Esophagus squamous epithelium (tissue), 4 donors: ENCODE measurements at regions not wholly inside any gene's neighbourhood (a gene's known extent, or its start where the extent isn't known, plus 50 kb on each side); places are given as distances from the start of the nearest gene placed in this dataset.
"Not testable (repeated sequence)": the region's sequence is repeated elsewhere in the genome, so short reads cannot be mapped to it uniquely, and the experiment has no call there.

Source experiments
- POLR2A ChIP-seq, 4 donors: fragments of 450-650 bp; IDR thresholded peaks; one replicate each; pipeline ENCODE4 v1.6.1; 2017; ENCODE audit warnings: antibody characterized with exemption in 4 of 4, mild to moderate bottlenecking in 4 of 4, moderate library complexity in 3 of 4
- TF ChIP-seq, protein P1 (sequence below), 6 experiments: fragments of 450-650 bp in 4 of 6; fragments of 200-600 bp in 2 of 6; sonication (generic) in 2 of 6; IDR thresholded peaks; one replicate each; pipeline ENCODE4 v1.5.1; 2016 to 2019; ENCODE audit warnings: antibody characterized with exemption in 6 of 6, mild to moderate bottlenecking in 4 of 6, moderate library complexity in 4 of 6

DNA sequence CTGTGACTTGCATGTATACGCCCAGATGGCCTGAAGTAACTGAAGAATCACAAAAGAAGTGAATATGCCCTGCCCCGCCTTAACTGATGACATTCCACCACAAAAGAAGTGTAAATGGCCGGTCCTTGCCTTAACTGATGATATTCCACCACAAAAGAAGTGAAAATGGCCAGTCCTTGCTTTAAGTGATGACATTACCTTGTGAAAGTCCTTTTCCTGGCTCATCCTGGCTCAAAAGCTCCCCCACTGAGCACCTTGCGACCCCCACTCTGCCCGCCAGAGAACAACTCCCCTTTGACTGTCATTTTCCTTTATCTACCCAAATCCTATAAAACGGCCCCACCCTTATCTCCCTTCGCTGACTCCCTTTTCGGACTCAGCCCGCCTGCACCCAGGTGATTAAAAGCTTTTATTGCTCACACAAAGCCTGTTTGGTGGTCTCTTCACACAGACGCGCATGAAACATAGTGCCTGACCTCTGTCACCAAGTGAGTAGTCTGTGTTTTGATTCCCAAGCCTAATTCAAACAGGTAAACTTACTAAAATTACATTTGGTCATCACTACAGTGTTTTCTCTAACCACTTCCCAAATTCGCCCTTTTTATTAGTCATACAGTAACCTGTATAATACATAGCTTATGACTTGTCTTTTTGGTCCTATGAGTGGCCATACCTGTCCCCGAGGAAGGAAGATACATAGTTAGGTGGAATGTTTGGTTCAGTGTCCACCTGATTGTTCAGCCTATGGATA, 140.7 kb upstream of the PROK2 start:
- TF ChIP-seq, protein P1, sequence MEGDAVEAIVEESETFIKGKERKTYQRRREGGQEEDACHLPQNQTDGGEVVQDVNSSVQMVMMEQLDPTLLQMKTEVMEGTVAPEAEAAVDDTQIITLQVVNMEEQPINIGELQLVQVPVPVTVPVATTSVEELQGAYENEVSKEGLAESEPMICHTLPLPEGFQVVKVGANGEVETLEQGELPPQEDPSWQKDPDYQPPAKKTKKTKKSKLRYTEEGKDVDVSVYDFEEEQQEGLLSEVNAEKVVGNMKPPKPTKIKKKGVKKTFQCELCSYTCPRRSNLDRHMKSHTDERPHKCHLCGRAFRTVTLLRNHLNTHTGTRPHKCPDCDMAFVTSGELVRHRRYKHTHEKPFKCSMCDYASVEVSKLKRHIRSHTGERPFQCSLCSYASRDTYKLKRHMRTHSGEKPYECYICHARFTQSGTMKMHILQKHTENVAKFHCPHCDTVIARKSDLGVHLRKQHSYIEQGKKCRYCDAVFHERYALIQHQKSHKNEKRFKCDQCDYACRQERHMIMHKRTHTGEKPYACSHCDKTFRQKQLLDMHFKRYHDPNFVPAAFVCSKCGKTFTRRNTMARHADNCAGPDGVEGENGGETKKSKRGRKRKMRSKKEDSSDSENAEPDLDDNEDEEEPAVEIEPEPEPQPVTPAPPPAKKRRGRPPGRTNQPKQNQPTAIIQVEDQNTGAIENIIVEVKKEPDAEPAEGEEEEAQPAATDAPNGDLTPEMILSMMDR (IDR thresholded peaks at IDR 0.05): not testable (repeated sequence)
- not testable (repeated sequence) for TF ChIP-seq POLR2A (IDR thresholded peaks at IDR 0.05)
